Neural crest cell (in vitro differentiated cells): ENCODE measurements at regions not wholly inside any gene's neighbourhood (a gene's known extent, or its start where the extent isn't known, plus 50 kb on each side); places are given as distances from the start of the nearest gene placed in this dataset.

ENCODE experiments used
- DNase-seq: peaks from one replicate; pipeline ENCODE4 v3.0.0; 2021; ENCODE audit warnings: low read depth, mixed read lengths, low spot score
- H3K27ac Mint-ChIP-seq: one replicate; pipeline ENCODE4 v1.8.0; 2021; ENCODE audit warnings: mild to moderate bottlenecking, mixed read lengths; ENCODE audit not compliant: unreplicated experiment
- H3K27me3 Mint-ChIP-seq: 2 replicates; pipeline ENCODE4 v1.8.0; 2021; ENCODE audit warnings: low read depth, mild to moderate bottlenecking, mixed read lengths
- H3K36me3 Mint-ChIP-seq: 2 replicates; pipeline ENCODE4 v1.8.0; 2021; ENCODE audit warnings: low read depth, mild to moderate bottlenecking, mixed read lengths
- H3K4me1 Mint-ChIP-seq: 2 replicates; pipeline ENCODE4 v1.8.0; 2021; ENCODE audit warnings: mixed read lengths
- H3K4me3 Mint-ChIP-seq: one replicate; pipeline ENCODE4 v1.8.0; 2021; ENCODE audit warnings: mild to moderate bottlenecking, mixed read lengths
- H3K9me3 Mint-ChIP-seq: 2 replicates; pipeline ENCODE4 v1.8.0; 2021; ENCODE audit warnings: mixed read lengths
- CTCF ChIP-seq: fragments of 200-600 bp; sonication (generic); conservative IDR thresholded peaks from 2 replicates; pipeline ENCODE4 v1.5.0; 2021; ENCODE audit warnings: antibody characterized with exemption, mild to moderate bottlenecking

- no peaks in the 10 kb centered on the region for H3K4me1 Mint-ChIP-seq
- no peaks in the 10 kb centered on the region for H3K27me3 Mint-ChIP-seq
- no peak overlapping the region for H3K4me3 Mint-ChIP-seq
- no peaks in the 10 kb centered on the region for H3K9me3 Mint-ChIP-seq
- TF ChIP-seq CTCF, result no peak
- H3K27ac Mint-ChIP-seq, result no peak overlapping the region
- no peak for DNase-seq
- no peaks in the 10 kb centered on the region for H3K36me3 Mint-ChIP-seq
These were observed 291.3 kb upstream of the PRDM1 start for GRCh38 chr6:105794870-105795269.

- Mint-ChIP-seq H3K9me3 (no peaks in the 10 kb centered on the region), H3K4me3 (no peak overlapping the region), H3K4me1 (no peaks in the 10 kb centered on the region), H3K27me3 (no peaks in the 10 kb centered on the region), H3K27ac (no peak overlapping the region), H3K36me3 (no peaks in the 10 kb centered on the region)
- no peak for DNase-seq
- TF ChIP-seq CTCF, result no peak
These were observed 291.9 kb upstream of the PRDM1 start for GRCh38 chr6:105794239-105794638.

GRCh38 chr6:105793130-105793529 lies 293.0 kb upstream of the PRDM1 start:
- no peak for DNase-seq
- H3K36me3 Mint-ChIP-seq, result no peaks in the 10 kb centered on the region
- H3K9me3 Mint-ChIP-seq, result no peaks in the 10 kb centered on the region
- no peak overlapping the region for H3K4me3 Mint-ChIP-seq
- TF ChIP-seq CTCF, result no peak
- no peak overlapping the region for H3K27ac Mint-ChIP-seq
- no peaks in the 10 kb centered on the region for H3K4me1 Mint-ChIP-seq
- H3K27me3 Mint-ChIP-seq, result no peaks in the 10 kb centered on the region

GRCh38 chr6:105791583-105792318 lies 294.4 kb upstream of the PRDM1 start:
- H3K27me3 Mint-ChIP-seq, result no peaks in the 10 kb centered on the region
- H3K4me3 Mint-ChIP-seq, result no peak overlapping the region
- H3K9me3 Mint-ChIP-seq, result no peaks in the 10 kb centered on the region
- H3K36me3 Mint-ChIP-seq, result no peaks in the 10 kb centered on the region
- no peak for DNase-seq
- no peak for TF ChIP-seq CTCF
- no peaks in the 10 kb centered on the region for H3K4me1 Mint-ChIP-seq
- no peak overlapping the region for H3K27ac Mint-ChIP-seq

- DNase-seq, result no peak
- Mint-ChIP-seq H3K27ac (no peak overlapping the region), H3K27me3 (no peaks in the 10 kb centered on the region), H3K36me3 (no peaks in the 10 kb centered on the region), H3K4me3 (no peak overlapping the region), H3K9me3 (no peaks in the 10 kb centered on the region), H3K4me1 (no peaks in the 10 kb centered on the region)
- no peak for TF ChIP-seq CTCF
These were observed 295.0 kb upstream of the PRDM1 start for GRCh38 chr6:105791179-105791578.
